Motor neuron (in vitro differentiated cells): ENCODE measurements at regions not wholly inside any gene's neighbourhood (a gene's known extent, or its start where the extent isn't known, plus 50 kb on each side); places are given as distances from the start of the nearest gene placed in this dataset.

Experiments
- ATAC-seq, 8 experiments: fragments of 200-7000 bp; cut with Tn5 transposase; replicated peaks in 6 of 8; 2 replicates each; pipeline ENCODE4 v1.8.0; 2021; ENCODE audit warnings: mild to moderate bottlenecking in 8 of 8, moderate library complexity in 8 of 8
- H3K27ac ChIP-seq, 2 donors: fragments of 250-450 bp; sonication (Bioruptor Pico); 2 replicates each; pipeline ENCODE4 v1.9.0; 2021; ENCODE audit warnings: antibody characterized with exemption in 2 of 2, mild to moderate bottlenecking in 2 of 2, moderate library complexity in 1 of 2
- H3K4me1 ChIP-seq, 2 donors: fragments of 250-450 bp; sonication (Bioruptor Pico); replicated peaks in 1 of 2; 2 replicates each; pipeline ENCODE4 v1.6.1; 2021; ENCODE audit warnings: antibody characterized with exemption in 2 of 2, mild to moderate bottlenecking in 2 of 2, moderate library complexity in 1 of 2
- H3K4me3 ChIP-seq, 5 donors: fragments of 250-450 bp; sonication (Bioruptor Pico); 2 replicates each; pipeline ENCODE4 v1.9.0; 2021; ENCODE audit warnings: antibody characterized with exemption in 5 of 5, mild to moderate bottlenecking in 5 of 5, moderate library complexity in 4 of 5
- WGBS, 10 experiments: fragments of 450-650 bp; shearing (Covaris generic); methylation state at CpG; one replicate each; pipeline ENCODE4 v1.0.0; 2022; 5-methylcytosine and 5-hydroxymethylcytosine counted together
- in situ Hi-C, 9 experiments: fragments of 400-800 bp; cut with MboI; loops; one replicate each; pipeline ENCODE4 v1.15.0; 2021; ENCODE audit warnings: low sequenced_read_pairs in 9 of 9, low pct_unique_long_range_greater_than_20kb in 2 of 9; ENCODE audit not compliant: unreplicated experiment in 9 of 9

DNA sequence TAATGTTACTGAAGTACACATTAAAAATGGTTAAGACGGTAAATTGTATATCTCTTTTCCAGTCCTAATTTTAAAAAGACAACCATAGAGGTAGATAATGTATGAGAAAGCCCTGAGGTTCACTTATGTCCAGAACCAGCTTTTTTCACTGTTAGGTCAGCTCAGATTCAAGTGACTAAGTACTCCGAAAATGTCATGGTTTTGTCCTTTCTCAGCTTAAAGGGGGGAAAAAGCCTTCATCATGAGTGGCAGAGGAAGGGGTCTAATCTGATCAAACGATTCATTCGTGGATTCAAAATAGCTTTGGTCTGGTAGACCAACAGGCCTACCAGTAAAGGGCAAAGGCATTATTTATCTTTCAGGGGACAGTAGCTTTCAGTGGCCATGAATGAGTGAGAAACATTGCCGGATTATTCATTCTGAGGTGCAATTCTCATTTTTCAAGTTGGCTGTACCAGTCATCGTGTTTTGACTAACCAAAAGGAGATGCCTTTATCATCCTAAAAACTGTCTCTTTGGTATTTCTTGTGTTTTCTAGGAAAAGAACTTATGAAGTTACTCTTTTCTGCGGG, 208.4 kb downstream of the HHIPL2 start:
- WGBS, 10 experiments: 23 to 90% (median 61%) methylated on average over 2 to 7 of the region's 7 CpGs; no CpG with 5 or more reads in 1 of the 10 experiments
- in situ Hi-C loops: no loop called here
- ATAC-seq: no peak
- no peak overlapping the region for H3K4me3 ChIP-seq
- no peak overlapping the region for H3K27ac ChIP-seq
- no peaks in the 10 kb centered on the region for H3K4me1 ChIP-seq

DNA sequence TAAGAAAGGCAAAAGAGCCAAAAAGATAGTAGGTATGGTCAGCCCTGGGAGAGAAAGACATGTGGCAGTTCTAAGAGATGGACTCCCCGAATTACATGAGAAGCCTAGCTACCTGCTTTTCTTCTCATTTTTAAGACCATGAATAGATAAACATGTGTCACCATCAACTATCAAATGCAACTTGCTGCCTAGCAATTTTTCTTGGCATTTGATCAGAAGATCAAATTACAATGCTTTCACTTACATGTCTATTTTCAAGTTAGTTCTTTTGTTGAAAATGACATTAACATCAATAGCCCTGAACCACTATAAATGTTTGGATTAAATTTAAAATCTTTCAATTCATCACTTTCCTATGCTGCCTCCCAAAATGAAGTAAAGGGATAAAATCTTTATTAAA, 212.3 kb downstream of the HHIPL2 start:
- Histone ChIP-seq H3K4me3 (no peak overlapping the region), H3K4me1 (no peaks in the 10 kb centered on the region), H3K27ac (no peak overlapping the region)
- WGBS, 10 experiments: 0 to 64% (median 40%) methylated on average over 1 of the region's 1 CpG; no CpG with 5 or more reads in 1 of the 10 experiments
- no peak for ATAC-seq
- in situ Hi-C loops: no loop called here

DNA sequence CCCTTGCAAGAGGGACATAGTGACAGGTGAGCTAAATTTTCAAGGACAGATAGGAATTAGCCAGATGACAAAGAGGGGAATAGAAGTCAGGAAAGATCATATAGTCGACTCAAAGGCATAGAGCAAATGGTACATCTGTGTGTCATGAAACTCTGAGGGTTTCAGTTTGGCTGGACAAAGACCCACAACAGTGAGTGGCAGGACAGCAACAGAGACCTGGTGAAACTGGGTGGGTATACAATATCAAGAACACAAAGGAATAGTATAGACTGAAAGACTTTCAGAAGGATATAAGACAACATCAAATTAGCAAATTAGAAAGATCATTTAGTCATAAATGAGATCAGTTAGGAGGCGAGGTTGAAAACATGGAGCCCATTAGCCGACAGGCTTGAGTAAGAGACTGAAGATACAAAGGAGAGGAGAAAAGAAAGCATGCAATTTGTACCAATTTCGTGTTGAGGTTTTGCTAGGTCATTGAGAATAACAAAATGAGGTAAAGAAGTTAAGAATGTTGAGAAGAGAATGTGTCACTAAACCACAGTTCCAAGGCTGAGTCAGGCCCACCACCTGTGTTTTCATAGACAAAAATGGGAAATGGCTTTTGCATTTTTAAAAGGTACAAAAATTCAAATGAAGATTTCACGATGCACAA, 213.8 kb downstream of the HHIPL2 start:
- ATAC-seq: peak in 2 of 8 experiments; percentile 18 to 46
- Histone ChIP-seq H3K27ac (no peak overlapping the region), H3K4me3 (no peak overlapping the region), H3K4me1 (no peaks in the 10 kb centered on the region)
- in situ Hi-C loops: no loop called here
- WGBS, 10 experiments: 0 to 82% (median 45%) methylated on average over 2 to 5 of the region's 5 CpGs

DNA sequence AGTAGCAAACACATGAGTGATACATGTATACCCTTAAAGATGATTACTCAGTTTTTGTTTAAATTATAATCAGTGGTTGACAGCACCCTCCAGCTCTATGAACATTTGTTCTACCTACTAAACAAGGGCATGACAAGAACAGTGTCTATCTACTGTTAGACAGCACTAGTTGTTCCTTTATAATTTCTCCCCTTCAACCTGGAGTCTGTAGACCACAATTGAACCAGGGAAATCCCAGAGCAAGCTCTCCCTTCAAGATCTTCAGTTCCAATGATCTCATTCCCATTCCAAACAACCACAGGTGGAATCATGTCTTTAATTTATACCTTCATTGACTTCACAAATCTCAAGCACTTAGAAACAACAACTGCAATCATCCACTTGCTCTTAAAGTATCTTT, 216.1 kb downstream of the HHIPL2 start:
- Histone ChIP-seq H3K4me3 (no peak overlapping the region), H3K4me1 (no peaks in the 10 kb centered on the region), H3K27ac (no peak overlapping the region)
- in situ Hi-C loops: no loop called here
- ATAC-seq: no peak

DNA sequence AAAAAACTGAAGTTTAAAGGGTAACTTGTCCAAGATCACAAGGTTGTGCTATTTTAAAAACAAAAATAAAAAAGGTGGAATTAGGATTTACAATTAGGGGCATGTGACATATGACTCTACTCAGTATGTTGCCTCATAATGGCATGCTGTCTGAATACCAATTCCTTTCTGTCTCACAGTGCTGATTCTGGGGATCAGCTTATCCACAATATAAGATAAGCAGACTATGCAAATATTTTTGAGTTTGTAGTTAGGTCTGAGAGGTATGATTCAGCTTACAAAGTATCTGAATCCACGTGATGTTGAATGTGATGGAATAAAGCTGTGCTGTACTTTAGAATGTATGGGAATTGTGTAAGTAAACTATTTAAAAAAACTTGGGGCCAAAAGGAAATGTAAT, 216.6 kb downstream of the HHIPL2 start:
- WGBS, 10 experiments: 0 to 79% (median 44%) methylated on average over 1 of the region's 1 CpG; no CpG with 5 or more reads in 2 of the 10 experiments

DNA sequence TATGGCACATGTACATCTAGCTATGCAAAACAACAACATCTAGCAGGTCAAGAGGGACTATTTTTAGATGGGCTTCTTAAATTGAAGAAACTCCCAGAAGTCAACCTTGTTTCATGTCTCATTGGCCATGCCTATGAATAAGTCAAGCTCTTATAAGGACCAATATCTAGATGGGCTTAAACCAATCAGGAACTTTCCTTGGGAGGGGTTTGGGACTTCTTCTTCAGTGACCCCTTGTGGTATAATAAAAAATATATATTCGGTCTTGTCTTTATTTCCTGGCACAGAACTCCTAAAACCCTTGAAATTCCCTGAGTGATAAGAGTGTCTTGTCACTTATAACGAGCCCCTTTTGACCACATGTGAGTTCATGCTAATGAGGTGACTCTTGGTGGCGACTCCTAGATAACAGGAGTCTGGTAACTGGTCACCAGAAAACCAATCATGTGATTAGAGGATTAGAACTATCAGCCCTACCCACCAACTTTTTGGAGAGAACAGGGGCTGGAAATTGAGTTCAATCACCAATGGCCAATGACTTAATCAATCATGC, 218.3 kb downstream of the HHIPL2 start:
- in situ Hi-C loops: no loop called here
- ATAC-seq: no peak
- WGBS, 10 experiments: 17 to 87% (median 71%) methylated on average over 1 to 3 of the region's 3 CpGs; no CpG with 5 or more reads in 1 of the 10 experiments

More for the DNA sequence above, 216.6 kb downstream of the HHIPL2 start:
- no peaks in the 10 kb centered on the region for H3K4me1 ChIP-seq
- H3K4me3 ChIP-seq: no peak overlapping the region
- no peak overlapping the region for H3K27ac ChIP-seq
- ATAC-seq: peak in 2 of 8 experiments; percentile 30 to 62
- in situ Hi-C loops: no loop called here

DNA sequence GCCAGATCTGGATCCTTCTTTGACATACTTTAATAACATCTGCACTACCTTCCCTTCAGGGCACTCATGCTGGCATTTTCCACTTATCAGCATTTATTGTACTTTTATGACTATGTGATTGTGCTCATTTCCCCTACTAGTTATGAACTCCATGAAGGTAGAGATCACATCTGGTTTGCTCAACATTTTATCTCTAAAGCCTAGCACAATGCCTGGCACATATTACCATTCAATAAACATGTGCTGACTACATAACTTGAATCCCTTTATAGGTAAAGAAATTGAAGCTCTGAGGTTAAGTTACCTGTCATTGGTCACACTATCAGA, 221.2 kb downstream of the HHIPL2 start:
- in situ Hi-C loops: no loop called here
- Histone ChIP-seq H3K4me3 (no peak overlapping the region), H3K4me1 (no peaks in the 10 kb centered on the region), H3K27ac (no peak overlapping the region)
- no peak for ATAC-seq

More for the DNA sequence above, 218.3 kb downstream of the HHIPL2 start:
- Histone ChIP-seq H3K4me1 (no peaks in the 10 kb centered on the region), H3K4me3 (no peak overlapping the region), H3K27ac (no peak overlapping the region)

DNA sequence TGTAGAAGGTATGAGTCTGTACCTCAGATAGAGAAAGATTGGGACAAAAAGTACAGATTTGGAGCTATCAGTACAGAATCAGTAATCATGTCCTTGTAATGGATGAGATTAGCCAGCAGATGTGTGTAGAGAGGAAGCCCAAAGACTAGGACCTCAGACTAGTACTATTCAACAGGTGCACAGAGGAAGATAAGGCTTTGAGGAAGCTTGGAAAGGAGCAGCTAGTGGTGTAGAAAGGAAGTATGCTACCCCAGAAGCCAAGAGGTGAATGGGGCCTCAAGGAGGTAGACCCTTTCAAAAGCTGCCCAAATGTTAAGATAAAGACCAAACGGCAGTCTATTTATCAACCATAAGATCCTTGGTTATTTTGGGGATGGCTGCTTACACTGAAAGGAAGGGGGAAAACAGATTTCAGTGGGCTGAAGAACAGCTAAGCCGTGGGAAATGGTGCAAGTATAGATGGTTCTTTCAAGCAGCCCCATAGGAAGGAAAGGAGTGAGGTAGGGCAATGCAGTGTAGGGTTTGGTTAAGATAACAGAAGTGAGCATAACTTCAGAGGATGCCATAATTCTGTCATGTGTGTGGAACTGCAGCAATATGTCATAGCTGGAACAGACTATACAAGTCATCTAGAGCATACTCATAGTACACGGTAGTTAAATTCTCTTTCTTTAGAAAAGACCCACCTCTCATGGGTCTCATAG, 221.7 kb downstream of the HHIPL2 start:
- in situ Hi-C loops: no loop called here
- ATAC-seq: no peak
- 17 to 100% (median 65%) methylated on average over 2 to 3 of the region's 3 CpGs; no CpG with 5 or more reads in 1 of the 10 experiments for WGBS, 10 experiments
- Histone ChIP-seq H3K4me1 (no peaks in the 10 kb centered on the region), H3K27ac (no peak overlapping the region), H3K4me3 (no peak overlapping the region)

DNA sequence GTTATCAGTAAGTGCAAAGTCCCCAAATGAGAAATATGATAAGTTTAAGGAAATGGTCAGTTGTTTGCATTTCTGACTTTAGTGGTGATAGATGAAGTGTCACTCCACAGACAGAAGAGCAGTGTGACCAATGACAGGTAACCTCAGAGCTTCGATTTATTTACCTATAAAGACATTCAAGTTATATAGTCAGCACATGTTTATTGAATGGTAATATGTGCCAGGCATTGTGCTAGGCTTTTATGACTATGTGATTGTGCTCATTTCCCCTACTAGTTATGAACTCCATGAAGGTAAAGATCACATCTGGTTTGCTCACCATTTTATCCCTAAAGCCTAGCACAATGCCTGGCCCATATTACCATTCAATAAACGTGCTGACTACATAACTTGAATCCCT, 222.4 kb downstream of the HHIPL2 start:
- 0 to 74% (median 33%) methylated on average over 1 to 2 of the region's 2 CpGs; no CpG with 5 or more reads in 1 of the 10 experiments for WGBS, 10 experiments
- H3K27ac ChIP-seq: no peak overlapping the region
- no peaks in the 10 kb centered on the region for H3K4me1 ChIP-seq
- no peak overlapping the region for H3K4me3 ChIP-seq
- in situ Hi-C loops: no loop called here
- ATAC-seq: no peak

DNA sequence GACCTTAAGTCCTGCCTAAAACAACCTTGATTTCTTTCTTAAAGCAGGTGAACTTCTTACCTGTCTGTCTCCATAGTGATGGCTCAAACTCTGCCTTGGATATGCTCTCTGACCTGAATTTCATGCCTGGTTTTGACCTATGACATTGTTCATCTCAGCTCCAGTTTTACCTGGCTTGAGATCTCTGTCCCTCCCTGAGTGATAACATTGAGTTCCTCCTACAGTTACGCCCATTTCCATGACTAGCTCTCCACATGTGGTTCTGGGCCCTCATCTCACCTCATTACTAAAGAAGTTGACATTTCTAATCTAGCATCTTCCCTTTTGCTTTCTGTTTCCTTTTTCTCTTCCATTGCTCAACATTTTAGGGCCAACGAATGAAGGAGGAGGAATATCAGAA, 233.1 kb downstream of the HHIPL2 start:
- 17 to 89% (median 78%) methylated on average over 1 to 2 of the region's 2 CpGs for WGBS, 10 experiments

DNA sequence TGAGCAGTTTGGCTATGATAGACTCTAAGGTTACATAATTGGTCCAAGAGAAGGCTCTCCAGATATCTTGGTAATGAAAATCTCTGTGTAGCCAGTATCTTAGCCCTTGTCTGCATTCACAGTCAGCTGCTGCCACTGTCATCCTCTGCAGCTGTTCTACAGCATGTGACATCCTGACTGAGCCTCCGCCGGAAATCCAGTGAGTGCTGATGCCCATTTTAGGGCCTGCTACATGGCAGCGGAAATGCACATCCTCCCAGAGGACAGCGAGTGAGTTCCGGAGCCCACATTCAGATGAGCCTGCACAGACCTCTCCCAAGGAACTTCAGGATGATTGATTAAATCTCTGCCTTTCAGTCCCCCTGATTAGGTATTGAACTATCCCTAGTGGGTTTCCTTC, 237.1 kb downstream of the HHIPL2 start:
- WGBS, 10 experiments: 40 to 100% (median 87%) methylated on average over 1 to 5 of the region's 5 CpGs; no CpG with 5 or more reads in 4 of the 10 experiments
- peaks cover 2 to 3% of the 10 kb centered on the region in 2 donors for H3K4me1 ChIP-seq
- H3K27ac ChIP-seq: peak overlapping the region in 1 of 2 donors; percentile 8
- in situ Hi-C loops: no loop called here
- ATAC-seq: peak in 7 of 8 experiments; percentile 47 to 98 (median 86)
- H3K4me3 ChIP-seq: no peak overlapping the region

More for the DNA sequence above, 233.1 kb downstream of the HHIPL2 start:
- no peak for ATAC-seq
- no peak overlapping the region for H3K27ac ChIP-seq
- H3K4me1 ChIP-seq: peaks cover 2 to 3% of the 10 kb centered on the region in 2 donors
- H3K4me3 ChIP-seq: no peak overlapping the region
- in situ Hi-C loops: no loop called here

DNA sequence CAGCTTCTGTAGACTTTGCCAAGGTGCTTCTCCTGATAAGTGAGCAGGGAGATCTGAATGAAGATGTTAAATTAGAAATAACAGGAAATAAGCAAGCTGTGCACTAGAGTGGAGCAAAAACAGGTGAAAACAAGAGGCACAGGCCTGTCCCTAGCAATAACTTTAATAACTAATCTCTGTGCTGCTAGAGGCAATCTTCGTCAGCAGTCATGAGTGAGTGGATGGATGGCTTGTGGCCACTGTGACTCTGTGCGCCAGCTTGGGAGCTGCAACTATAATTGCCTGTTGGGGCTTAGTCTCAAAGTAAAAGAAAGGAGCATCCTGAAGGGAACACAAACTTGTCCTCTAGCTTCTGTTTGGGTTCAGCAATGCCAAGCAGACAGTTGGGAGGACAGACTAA, 240.3 kb downstream of the HHIPL2 start:
- peaks cover 2 to 3% of the 10 kb centered on the region in 2 donors for H3K4me1 ChIP-seq
- 13 to 70% (median 56%) methylated on average over 1 to 2 of the region's 2 CpGs; no CpG with 5 or more reads in 5 of the 10 experiments for WGBS, 10 experiments
- no peak for ATAC-seq
- in situ Hi-C loops: no loop called here
- no peak overlapping the region for H3K27ac ChIP-seq
- no peak overlapping the region for H3K4me3 ChIP-seq

DNA sequence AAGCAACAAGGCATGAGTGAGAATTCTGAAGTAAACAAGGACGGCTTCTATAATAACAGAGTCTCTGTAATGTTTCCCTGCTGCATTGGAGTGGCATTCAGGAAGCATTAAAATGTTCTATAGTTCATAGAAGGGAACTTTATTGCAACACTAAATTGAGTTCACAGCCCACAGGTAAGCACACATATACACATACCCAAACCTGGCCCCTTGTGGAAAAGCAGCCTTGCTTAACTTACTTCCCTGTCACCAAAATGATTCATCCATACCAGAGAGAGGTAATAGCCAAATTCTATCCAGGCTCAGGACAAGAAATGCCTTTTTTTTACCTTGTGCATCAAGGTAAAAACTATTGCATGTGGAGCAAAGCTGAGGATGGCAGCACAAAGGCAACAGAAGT, 241.4 kb downstream of the HHIPL2 start:
- in situ Hi-C loops: no loop called here
- Histone ChIP-seq H3K27ac (no peak overlapping the region), H3K4me1 (peaks cover 2 to 3% of the 10 kb centered on the region in 2 donors), H3K4me3 (no peak overlapping the region)
- WGBS, 10 experiments: 56 to 100% (median 76%) methylated on average over 1 of the region's 1 CpG; no CpG with 5 or more reads in 2 of the 10 experiments
- no peak for ATAC-seq
